ENCODE measurements at regions not wholly inside any gene's neighbourhood (a gene's known extent, or its start where the extent isn't known, plus 50 kb on each side); places are given as distances from the start of the nearest gene placed in this dataset.
"Not testable (repeated sequence)": the region's sequence is repeated elsewhere in the genome, so short reads cannot be mapped to it uniquely, and the experiment has no call there.

- CTCF ChIA-PET = no interaction called here
- intact Hi-C loops (cut with micrococcal nuclease) = no loop called here
- H3K4me3 Mint-ChIP-seq = no peak overlapping the region
- POLR2A ChIA-PET = no interaction called here
- H3K27ac Mint-ChIP-seq = no peak overlapping the region
- H3K4me1 Mint-ChIP-seq (ENCODE audit: low read depth) = peaks cover 7% of the 10 kb centered on the region
- H3K9me3 Mint-ChIP-seq = no peaks in the 10 kb centered on the region
- H3K27me3 Mint-ChIP-seq = no peaks in the 10 kb centered on the region
- H3K36me3 Mint-ChIP-seq = no peaks in the 10 kb centered on the region
- no peak for DNase-seq
Observed at GRCh38 chr7:106534271-106534846, 126.6 kb downstream of the CCDC71L start.

- H3K4me1 Mint-ChIP-seq (ENCODE audit: low read depth); H3K36me3 Mint-ChIP-seq; H3K9me3 Mint-ChIP-seq; H3K4me3 Mint-ChIP-seq; H3K27ac Mint-ChIP-seq; intact Hi-C loops (cut with micrococcal nuclease); POLR2A ChIA-PET; H3K27me3 Mint-ChIP-seq; CTCF ChIA-PET; DNase-seq: not testable (repeated sequence)
Observed at GRCh38 chr7:106530183-106530582, 130.8 kb downstream of the CCDC71L start.

GRCh38 chr7:106526617-106527016, 134.3 kb downstream of the CCDC71L start:
- H3K4me1 Mint-ChIP-seq (ENCODE audit: low read depth) = peaks cover 17% of the 10 kb centered on the region
- intact Hi-C loops (cut with micrococcal nuclease); H3K27me3 Mint-ChIP-seq; H3K4me3 Mint-ChIP-seq; H3K9me3 Mint-ChIP-seq; POLR2A ChIA-PET; H3K36me3 Mint-ChIP-seq; DNase-seq; CTCF ChIA-PET; H3K27ac Mint-ChIP-seq: not testable (repeated sequence)

- no peak for DNase-seq
- ChIA-PET POLR2A (no interaction called here), CTCF (interaction anchor here (1.0 kb wide), 1 partner anchor 18 kb away, joined by 3 read pairs; no protein-coding TSS in a partner anchor)
- Mint-ChIP-seq H3K4me1 (ENCODE audit: low read depth) (peaks cover 17% of the 10 kb centered on the region), H3K9me3 (no peaks in the 10 kb centered on the region), H3K27ac (no peak overlapping the region), H3K4me3 (no peak overlapping the region), H3K36me3 (peaks cover 1% of the 10 kb centered on the region), H3K27me3 (no peaks in the 10 kb centered on the region)
- intact Hi-C loops (cut with micrococcal nuclease) = no loop called here
Observed at GRCh38 chr7:106524690-106525059, 136.3 kb downstream of the CCDC71L start.

GRCh38 chr7:106523482-106523881, 137.5 kb downstream of the CCDC71L start:
- Mint-ChIP-seq H3K27me3 (peaks cover 11% of the 10 kb centered on the region), H3K4me1 (ENCODE audit: low read depth) (peaks cover 17% of the 10 kb centered on the region), H3K4me3 (no peak overlapping the region), H3K27ac (no peak overlapping the region), H3K9me3 (no peaks in the 10 kb centered on the region), H3K36me3 (peaks cover 1% of the 10 kb centered on the region)
- POLR2A ChIA-PET = no interaction called here
- CTCF ChIA-PET = no interaction called here
- intact Hi-C loops (cut with micrococcal nuclease) = no loop called here
- no peak for DNase-seq

- Mint-ChIP-seq H3K36me3 (peaks cover 1% of the 10 kb centered on the region), H3K9me3 (no peaks in the 10 kb centered on the region), H3K27ac (no peak overlapping the region), H3K27me3 (peaks cover 13% of the 10 kb centered on the region), H3K4me1 (ENCODE audit: low read depth) (peaks cover 21% of the 10 kb centered on the region), H3K4me3 (no peak overlapping the region)
- no peak for DNase-seq
- POLR2A ChIA-PET = no interaction called here
- CTCF ChIA-PET = no interaction called here
- intact Hi-C loops (cut with micrococcal nuclease) = no loop called here
Observed at GRCh38 chr7:106522696-106523095, 138.3 kb downstream of the CCDC71L start.

GRCh38 chr7:106521541-106521940, 139.4 kb downstream of the CCDC71L start:
- CTCF ChIA-PET = interaction anchor here (0.7 kb wide), 1 partner anchor 114 kb away, joined by 5 read pairs; no protein-coding TSS in a partner anchor
- H3K4me3 Mint-ChIP-seq = no peak overlapping the region
- POLR2A ChIA-PET = no interaction called here
- H3K9me3 Mint-ChIP-seq = no peaks in the 10 kb centered on the region
- no peak for DNase-seq
- H3K27ac Mint-ChIP-seq = no peak overlapping the region
- intact Hi-C loops (cut with micrococcal nuclease) = no loop called here
- peaks cover 24% of the 10 kb centered on the region for H3K4me1 Mint-ChIP-seq (ENCODE audit: low read depth)
- peaks cover 1% of the 10 kb centered on the region for H3K36me3 Mint-ChIP-seq
- peaks cover 18% of the 10 kb centered on the region for H3K27me3 Mint-ChIP-seq

- H3K4me1 Mint-ChIP-seq (ENCODE audit: low read depth) = peaks cover 24% of the 10 kb centered on the region
- no peak overlapping the region for H3K4me3 Mint-ChIP-seq
- H3K27me3 Mint-ChIP-seq = peaks cover 18% of the 10 kb centered on the region
- H3K36me3 Mint-ChIP-seq = peaks cover 1% of the 10 kb centered on the region
- intact Hi-C loops (cut with micrococcal nuclease) = no loop called here
- ChIA-PET POLR2A (no interaction called here), CTCF (interaction anchor here (0.6 to 0.7 kb wide), 2 partner anchors 114 to 680 kb away, joined by 3 to 5 read pairs; no protein-coding TSS in a partner anchor)
- no peaks in the 10 kb centered on the region for H3K9me3 Mint-ChIP-seq
- DNase-seq = peak; percentile 20
- no peak overlapping the region for H3K27ac Mint-ChIP-seq
Observed at GRCh38 chr7:106520962-106521514, 139.9 kb downstream of the CCDC71L start.

GRCh38 chr7:106518967-106519366, 142.0 kb downstream of the CCDC71L start:
- Mint-ChIP-seq H3K9me3 (no peaks in the 10 kb centered on the region), H3K27me3 (peaks cover 18% of the 10 kb centered on the region), H3K4me1 (ENCODE audit: low read depth) (peaks cover 13% of the 10 kb centered on the region), H3K27ac (no peak overlapping the region), H3K4me3 (no peak overlapping the region), H3K36me3 (peaks cover 1% of the 10 kb centered on the region)
- CTCF ChIA-PET = no interaction called here
- POLR2A ChIA-PET = no interaction called here
- intact Hi-C loops (cut with micrococcal nuclease) = no loop called here
- DNase-seq = no peak

- POLR2A ChIA-PET = interaction anchor here (1.6 kb wide), 1 partner anchor 233 kb away, joined by 5 read pairs; the partner anchor contains the start of gene NAMPT
- intact Hi-C loops (cut with micrococcal nuclease) = no loop called here
- H3K36me3 Mint-ChIP-seq = no peaks in the 10 kb centered on the region
- H3K27ac Mint-ChIP-seq = no peak overlapping the region
- H3K4me1 Mint-ChIP-seq (ENCODE audit: low read depth) = peaks cover 6% of the 10 kb centered on the region
- H3K9me3 Mint-ChIP-seq = no peaks in the 10 kb centered on the region
- peaks cover 18% of the 10 kb centered on the region for H3K27me3 Mint-ChIP-seq
- CTCF ChIA-PET = interaction anchor here (1.1 kb wide), 1 partner anchor 10 kb away, joined by 3 read pairs; no protein-coding TSS in a partner anchor
- H3K4me3 Mint-ChIP-seq = no peak overlapping the region
- DNase-seq = no peak
Observed at GRCh38 chr7:106518239-106518638, 142.7 kb downstream of the CCDC71L start.

- no peak for DNase-seq
- peaks cover 18% of the 10 kb centered on the region for H3K27me3 Mint-ChIP-seq
- H3K27ac Mint-ChIP-seq = no peak overlapping the region
- H3K9me3 Mint-ChIP-seq = no peaks in the 10 kb centered on the region
- POLR2A ChIA-PET = interaction anchor here (1.6 kb wide), 1 partner anchor 233 kb away, joined by 5 read pairs; the partner anchor contains the start of gene NAMPT
- intact Hi-C loops (cut with micrococcal nuclease) = no loop called here
- H3K4me3 Mint-ChIP-seq = no peak overlapping the region
- peaks cover 6% of the 10 kb centered on the region for H3K4me1 Mint-ChIP-seq (ENCODE audit: low read depth)
- no peaks in the 10 kb centered on the region for H3K36me3 Mint-ChIP-seq
- CTCF ChIA-PET = interaction anchor here (1.0 to 1.1 kb wide), 2 partner anchors 9 to 219 kb away, joined by 3 read pairs; no protein-coding TSS in a partner anchor
Observed at GRCh38 chr7:106517508-106517907, 143.4 kb downstream of the CCDC71L start.

GRCh38 chr7:106515321-106515720, 145.6 kb downstream of the CCDC71L start:
- no peak overlapping the region for H3K4me3 Mint-ChIP-seq
- no peaks in the 10 kb centered on the region for H3K36me3 Mint-ChIP-seq
- no peak for DNase-seq
- peaks cover 20% of the 10 kb centered on the region for H3K27me3 Mint-ChIP-seq
- peaks cover 6% of the 10 kb centered on the region for H3K4me1 Mint-ChIP-seq (ENCODE audit: low read depth)
- H3K27ac Mint-ChIP-seq = no peak overlapping the region
- intact Hi-C loops (cut with micrococcal nuclease) = no loop called here
- no peaks in the 10 kb centered on the region for H3K9me3 Mint-ChIP-seq
- ChIA-PET POLR2A (no interaction called here), CTCF (interaction anchor here (0.7 kb wide), 1 partner anchor 150 kb away, joined by 3 read pairs; no protein-coding TSS in a partner anchor)

GRCh38 chr7:106514881-106515280, 146.1 kb downstream of the CCDC71L start:
- H3K4me3 Mint-ChIP-seq = no peak overlapping the region
- intact Hi-C loops (cut with micrococcal nuclease) = no loop called here
- no peaks in the 10 kb centered on the region for H3K9me3 Mint-ChIP-seq
- peaks cover 20% of the 10 kb centered on the region for H3K27me3 Mint-ChIP-seq
- H3K4me1 Mint-ChIP-seq (ENCODE audit: low read depth) = peaks cover 6% of the 10 kb centered on the region
- DNase-seq = no peak
- no peak overlapping the region for H3K27ac Mint-ChIP-seq
- ChIA-PET POLR2A (no interaction called here), CTCF (interaction anchor here (0.7 kb wide), 1 partner anchor 150 kb away, joined by 3 read pairs; no protein-coding TSS in a partner anchor)
- H3K36me3 Mint-ChIP-seq = no peaks in the 10 kb centered on the region
